ENCODE measurements at regions not wholly inside any gene's neighbourhood (a gene's known extent, or its start where the extent isn't known, plus 50 kb on each side); places are given as distances from the start of the nearest gene placed in this dataset.
A peak's percentile ranks its signal among the peaks of the same experiment; 100 is the strongest.

DNA sequence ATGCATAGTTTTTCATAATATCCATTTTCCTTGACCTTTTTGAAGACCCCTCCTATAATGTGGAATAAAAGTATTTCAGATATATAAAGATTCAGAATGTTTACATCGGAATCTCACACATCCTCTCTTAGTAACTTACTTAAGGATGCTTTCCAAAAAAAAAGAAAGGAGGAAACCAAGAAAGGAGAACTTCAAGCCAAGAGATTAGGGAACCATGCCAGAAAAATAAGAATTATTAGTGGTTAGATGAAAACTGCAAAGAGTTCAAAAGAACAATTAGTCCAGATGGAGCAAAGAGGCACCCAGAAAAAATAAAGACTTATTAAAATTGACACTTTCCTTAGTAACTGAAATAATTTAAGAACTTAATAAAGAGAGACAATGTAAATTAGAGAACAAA, 179.2 kb downstream of the DUSP6 start:
- CTCF ChIA-PET = no interaction called here
- TF ChIP-seq, protein P1, sequence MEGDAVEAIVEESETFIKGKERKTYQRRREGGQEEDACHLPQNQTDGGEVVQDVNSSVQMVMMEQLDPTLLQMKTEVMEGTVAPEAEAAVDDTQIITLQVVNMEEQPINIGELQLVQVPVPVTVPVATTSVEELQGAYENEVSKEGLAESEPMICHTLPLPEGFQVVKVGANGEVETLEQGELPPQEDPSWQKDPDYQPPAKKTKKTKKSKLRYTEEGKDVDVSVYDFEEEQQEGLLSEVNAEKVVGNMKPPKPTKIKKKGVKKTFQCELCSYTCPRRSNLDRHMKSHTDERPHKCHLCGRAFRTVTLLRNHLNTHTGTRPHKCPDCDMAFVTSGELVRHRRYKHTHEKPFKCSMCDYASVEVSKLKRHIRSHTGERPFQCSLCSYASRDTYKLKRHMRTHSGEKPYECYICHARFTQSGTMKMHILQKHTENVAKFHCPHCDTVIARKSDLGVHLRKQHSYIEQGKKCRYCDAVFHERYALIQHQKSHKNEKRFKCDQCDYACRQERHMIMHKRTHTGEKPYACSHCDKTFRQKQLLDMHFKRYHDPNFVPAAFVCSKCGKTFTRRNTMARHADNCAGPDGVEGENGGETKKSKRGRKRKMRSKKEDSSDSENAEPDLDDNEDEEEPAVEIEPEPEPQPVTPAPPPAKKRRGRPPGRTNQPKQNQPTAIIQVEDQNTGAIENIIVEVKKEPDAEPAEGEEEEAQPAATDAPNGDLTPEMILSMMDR (IDR thresholded peaks at IDR 0.05; ENCODE audit: control extremely low read depth, extremely low read depth, low read depth, missing control alignments) = no peak
- DNase-seq (ENCODE audit: extremely low spot score) = no peak
- POLR2A ChIA-PET = no interaction called here

DNA sequence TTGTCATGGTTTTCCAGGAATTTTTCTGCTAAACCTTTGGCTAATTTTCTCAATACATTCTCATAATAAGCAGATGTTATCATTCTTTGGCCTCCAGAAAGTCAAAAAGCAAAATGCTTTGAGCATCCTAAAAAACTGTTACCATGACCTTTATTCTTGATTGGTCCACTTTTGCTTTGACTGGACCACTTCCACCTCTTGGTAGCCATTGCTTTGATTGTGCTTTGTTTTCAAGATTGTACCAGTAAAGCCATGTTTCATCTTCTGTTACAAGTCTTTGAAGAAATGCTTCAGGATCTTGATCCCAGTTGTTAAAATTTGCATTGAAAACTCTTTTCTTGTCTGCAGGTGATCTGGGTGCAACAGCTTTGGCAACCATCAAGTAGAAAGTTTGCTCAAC, 180.1 kb downstream of the DUSP6 start:
- TF ChIP-seq, protein P1 (IDR thresholded peaks at IDR 0.05; ENCODE audit: control extremely low read depth, extremely low read depth, low read depth, missing control alignments) = no peak
- POLR2A ChIA-PET = no interaction called here
- CTCF ChIA-PET = no interaction called here
- DNase-seq (ENCODE audit: extremely low spot score) = no peak

DNA sequence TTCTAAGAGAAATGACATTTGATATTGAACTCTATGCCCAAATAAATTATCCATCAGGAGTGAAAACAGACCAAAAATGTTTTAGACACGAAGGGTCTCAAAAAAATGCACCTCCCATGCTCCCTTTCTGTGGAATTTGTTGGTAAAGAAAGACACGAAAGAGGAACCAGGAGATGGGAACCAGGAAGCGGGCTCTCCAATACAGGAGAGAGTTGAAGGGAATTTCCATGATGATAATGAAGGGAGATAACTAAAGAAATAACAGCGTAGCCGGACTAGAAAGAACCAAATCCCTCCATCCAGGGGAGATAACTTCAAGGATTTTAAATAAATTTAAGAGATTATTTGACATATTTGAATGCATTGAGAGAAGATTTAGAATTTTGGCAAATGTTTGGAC, 183.0 kb downstream of the DUSP6 start:
- ChIA-PET CTCF (interaction anchor here (1.6 kb wide), 1 partner anchor 18 kb away, joined by 5 read pairs; no protein-coding TSS in a partner anchor), POLR2A (no interaction called here)
- no peak for DNase-seq (ENCODE audit: extremely low spot score)
- TF ChIP-seq, protein P1 (IDR thresholded peaks at IDR 0.05; ENCODE audit: control extremely low read depth, extremely low read depth, low read depth, missing control alignments) = no peak

DNA sequence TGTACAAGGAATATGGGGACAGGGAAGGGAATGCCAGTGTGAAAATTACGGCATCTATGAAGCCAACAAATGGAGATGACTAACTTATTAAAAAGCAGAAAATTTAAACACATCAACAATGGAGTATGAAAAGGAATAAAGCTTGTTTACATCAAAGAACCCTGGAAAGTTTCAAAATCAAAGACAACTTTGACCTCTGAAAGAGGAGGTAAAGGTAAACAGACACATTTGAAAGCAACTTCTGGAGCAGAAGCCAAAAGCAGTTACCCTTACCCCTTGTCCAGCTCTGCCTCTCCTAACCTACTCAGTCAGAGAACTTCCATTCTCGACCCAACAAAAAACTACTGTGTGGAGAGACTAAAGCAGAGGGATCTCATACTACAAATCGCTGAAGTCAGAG, 184.3 kb downstream of the DUSP6 start:
- ChIA-PET CTCF (interaction anchor here (1.2 kb wide), 1 partner anchor 9 kb away, joined by 3 read pairs; no protein-coding TSS in a partner anchor), POLR2A (no interaction called here)
- DNase-seq (ENCODE audit: extremely low spot score) = no peak
- TF ChIP-seq, protein P1 (IDR thresholded peaks at IDR 0.05; ENCODE audit: control extremely low read depth, extremely low read depth, low read depth, missing control alignments) = no peak

DNA sequence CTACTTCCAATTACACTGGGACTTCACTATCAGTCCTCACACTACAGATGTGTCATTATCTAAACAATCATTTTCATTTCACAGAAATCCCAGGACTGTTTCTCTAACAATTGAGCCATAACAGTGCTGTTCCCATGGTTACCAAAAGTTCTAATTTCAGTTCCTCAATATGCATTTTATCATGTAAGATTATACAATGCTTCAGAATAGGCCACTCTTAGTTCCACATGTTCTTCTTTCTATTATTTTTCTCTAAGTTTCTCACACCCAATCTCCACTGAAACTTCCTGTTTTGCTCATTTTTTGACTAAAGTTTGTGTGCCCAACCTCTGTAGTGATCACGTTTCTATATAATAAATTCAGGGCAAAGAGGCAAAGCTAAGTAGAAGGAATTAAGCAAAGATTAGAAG, 185.8 kb downstream of the DUSP6 start:
- ChIA-PET CTCF (no interaction called here), POLR2A (no interaction called here)
- TF ChIP-seq, protein P1 (IDR thresholded peaks at IDR 0.05; ENCODE audit: control extremely low read depth, extremely low read depth, low read depth, missing control alignments) = no peak
- DNase-seq (ENCODE audit: extremely low spot score) = peak; percentile 25

DNA sequence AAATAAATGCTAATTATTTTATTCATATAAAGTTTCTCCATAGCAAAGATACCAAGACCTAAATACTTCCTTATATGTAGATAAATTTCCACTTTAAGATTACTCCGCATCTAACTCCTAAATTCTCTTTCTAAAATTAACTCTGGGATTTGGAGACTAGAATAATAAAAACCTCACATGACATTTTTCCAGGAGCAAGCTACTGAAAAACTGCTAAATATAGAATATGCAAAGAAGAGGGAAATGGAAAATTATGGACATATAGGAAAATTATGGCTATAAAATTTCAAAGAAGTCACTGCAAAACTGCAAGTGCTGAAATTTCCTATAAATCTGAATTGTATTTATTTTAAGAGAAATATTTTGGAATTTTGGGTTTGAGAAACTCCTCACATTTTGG, 186.2 kb downstream of the DUSP6 start:
- TF ChIP-seq, protein P1 (IDR thresholded peaks at IDR 0.05; ENCODE audit: control extremely low read depth, extremely low read depth, low read depth, missing control alignments) = no peak
- no peak for DNase-seq (ENCODE audit: extremely low spot score)
- ChIA-PET CTCF (no interaction called here), POLR2A (no interaction called here)

DNA sequence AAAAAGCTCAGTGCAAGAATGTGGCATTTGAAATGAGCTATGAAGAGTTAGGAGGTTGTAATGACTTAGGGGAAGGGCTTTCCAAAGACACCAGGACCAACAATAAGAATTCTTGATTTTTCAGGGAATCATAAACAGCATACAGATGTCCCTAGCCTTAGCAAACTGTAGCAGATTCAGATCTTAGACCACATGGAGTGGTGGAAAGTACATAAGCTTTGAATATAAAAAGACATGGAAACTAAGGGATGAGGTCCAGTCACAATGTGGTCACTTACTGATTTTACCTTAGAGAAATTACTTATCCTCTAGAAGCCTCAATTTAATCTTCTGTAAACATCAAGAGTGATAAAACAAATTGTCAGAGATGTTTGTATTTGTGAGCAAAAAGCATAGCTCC, 186.6 kb downstream of the DUSP6 start:
- TF ChIP-seq, protein P1 (IDR thresholded peaks at IDR 0.05; ENCODE audit: control extremely low read depth, extremely low read depth, low read depth, missing control alignments) = no peak
- ChIA-PET POLR2A (no interaction called here), CTCF (no interaction called here)
- no peak for DNase-seq (ENCODE audit: extremely low spot score)
